ENCODE measurements at regions not wholly inside any gene's neighbourhood (a gene's known extent, or its start where the extent isn't known, plus 50 kb on each side); places are given as distances from the start of the nearest gene placed in this dataset.

- TF ChIP-seq DNMT1 (IDR thresholded peaks at IDR 0.05) (no peak), IRF9 (tag; IDR thresholded peaks at IDR 0.05) (no peak), RCOR1 (IDR thresholded peaks at IDR 0.05; ENCODE audit: borderline replicate concordance in 1 of 2, low read depth in 2 of 2, low read length in 2 of 2) (no peak), ZNF232 (CRISPR knock-in tag; IDR thresholded peaks at IDR 0.05) (no peak)
These were observed 233.3 kb downstream of the SNRPN start (continued) for GRCh38 chr15:25188051-25188450.

GRCh38 chr15:25188551-25189101, 233.8 kb downstream of the SNRPN start:
- BruUV-seq (replicated peaks) = no TSS peak
- no peak overlapping the region for H2AFZ ChIP-seq (ENCODE audit: low read depth, low read length)
- no peak overlapping the region for H3K4me2 ChIP-seq (ENCODE audit: insufficient read depth, low read length)
- WGBS (ENCODE audit: insufficient coverage, low coverage, missing lambda C conversion rate) = 2% methylated on average over 6 of the region's 7 CpGs
- H3K36me3 ChIP-seq (ENCODE audit: control insufficient read depth, insufficient read depth, low read length) = no peaks in the 10 kb centered on the region
- H3K79me2 ChIP-seq (ENCODE audit: control insufficient read depth, insufficient read depth, low read length) = no peaks in the 10 kb centered on the region
- in situ Hi-C loops (cut with MboI) = no loop called here
- no peak for DNase-seq (ENCODE audit: extremely low read depth in 1 of 4, low spot score in 3 of 4)
- H3K4me3 ChIP-seq = no peak overlapping the region
- no peaks in the 10 kb centered on the region for H3K9me3 ChIP-seq (replicated peaks; ENCODE audit: control insufficient read depth, insufficient read depth, low read depth, low read length)
- no peak overlapping the region for H3K27ac ChIP-seq (ENCODE audit: extremely low read depth, low read depth, low read length)
- no peaks in the 10 kb centered on the region for H3K27me3 ChIP-seq (ENCODE audit: control insufficient read depth in 2 of 2, insufficient read depth in 2 of 2, low read length in 2 of 2)
- no peaks in the 10 kb centered on the region for H3K9me1 ChIP-seq (ENCODE audit: control insufficient read depth, insufficient read depth, low read length)
- H3K4me1 ChIP-seq (replicated peaks in 1 of 2; ENCODE audit: control insufficient read depth in 2 of 2, insufficient read depth in 2 of 2, low read length in 2 of 2) = no peaks in the 10 kb centered on the region
- H3K9ac ChIP-seq (ENCODE audit: insufficient read depth in 1 of 2, low read depth in 2 of 2, low read length in 2 of 2) = no peak overlapping the region
- TF ChIP-seq ZNF586 (CRISPR knock-in tag; conservative IDR thresholded peaks at IDR 0.05) (no peak), MAFK (IDR thresholded peaks at IDR 0.05; ENCODE audit: low read length) (no peak), ZNF3 (CRISPR knock-in tag; IDR thresholded peaks at IDR 0.05) (no peak), FOXJ2 (tag; IDR thresholded peaks at IDR 0.05) (no peak), SRSF7 (optimal IDR thresholded peaks at IDR 0.05; ENCODE audit: low read depth, low read length) (no peak)
- CTCF ChIA-PET (ENCODE audit: low intra/inter-chr PET ratio) = no interaction called here
- intact Hi-C loops (cut with micrococcal nuclease) = no loop called here
- POLR2A ChIA-PET = no interaction called here
- no peaks in the 10 kb centered on the region for H4K20me1 ChIP-seq (replicated peaks; ENCODE audit: control insufficient read depth, insufficient read depth, low read length)
- no peak for FAIRE-seq
- no peak for ATAC-seq
